Mesenchymal stem cell (in vitro differentiated cells and primary cell): ENCODE measurements at regions not wholly inside any gene's neighbourhood (a gene's known extent, or its start where the extent isn't known, plus 50 kb on each side); places are given as distances from the start of the nearest gene placed in this dataset.

Experiments used
- DNase-seq: peaks from one replicate; pipeline ENCODE4 v3.0.0-alpha.2; 2013
- H2AFZ ChIP-seq: one replicate; pipeline ENCODE4 v1.6.1; 2013; ENCODE audit warnings: low read depth, mild to moderate bottlenecking, control low read depth, inconsistent platforms, low read length, moderate library complexity
- H2AK5ac ChIP-seq: 2 replicates; pipeline ENCODE4 v1.6.1; 2013; ENCODE audit warnings: low read length, moderate library complexity, mild to moderate bottlenecking, inconsistent platforms; ENCODE audit not compliant: severe bottlenecking
- H2BK120ac ChIP-seq: one replicate; pipeline ENCODE4 v1.6.1; 2013; ENCODE audit warnings: low read depth, mild to moderate bottlenecking, inconsistent platforms, low read length, moderate library complexity
- H2BK12ac ChIP-seq, 2 experiments: one replicate each; pipeline ENCODE4 v1.6.1; 2013; ENCODE audit warnings: inconsistent platforms in 2 of 2, low read length in 2 of 2, mild to moderate bottlenecking in 2 of 2, moderate library complexity in 2 of 2, control low read depth in 1 of 2
- H2BK15ac ChIP-seq: one replicate; pipeline ENCODE4 v1.6.1; 2013; ENCODE audit warnings: mild to moderate bottlenecking, low read depth, inconsistent platforms; ENCODE audit not compliant: poor library complexity, severe bottlenecking
- H2BK5ac ChIP-seq: 2 replicates; pipeline ENCODE4 v1.6.1; 2013; ENCODE audit warnings: low read depth, mild to moderate bottlenecking, low read length, control low read depth, inconsistent platforms; ENCODE audit not compliant: poor library complexity, severe bottlenecking
- H3K14ac ChIP-seq, 2 experiments: one replicate each; pipeline ENCODE4 v1.6.1; 2013; ENCODE audit warnings: inconsistent platforms in 2 of 2, low read length in 2 of 2, control low read depth in 1 of 2, mild to moderate bottlenecking in 1 of 2, moderate library complexity in 1 of 2
- H3K18ac ChIP-seq, 2 experiments: one replicate each; pipeline ENCODE4 v1.6.1; 2013; ENCODE audit warnings: inconsistent platforms in 2 of 2, low read length in 2 of 2, control low read depth in 1 of 2, low read depth in 1 of 2, mild to moderate bottlenecking in 1 of 2
- H3K23ac ChIP-seq, 2 experiments: one replicate each; pipeline ENCODE4 v1.6.1; 2013; ENCODE audit warnings: inconsistent platforms in 2 of 2, low read length in 2 of 2, mild to moderate bottlenecking in 2 of 2, moderate library complexity in 2 of 2, control low read depth in 1 of 2
- H3K27ac ChIP-seq: 2 replicates; pipeline ENCODE4 v1.5.1; 2013; ENCODE audit warnings: mild to moderate bottlenecking, moderate library complexity, low read length, control low read depth, inconsistent platforms; ENCODE audit not compliant: poor library complexity, severe bottlenecking
- H3K27me3 ChIP-seq, 2 experiments: 2 replicates each; pipeline versions ENCODE4 v1.6.1 to v1.7.0; 2013; ENCODE audit warnings: low read length in 2 of 2, mild to moderate bottlenecking in 2 of 2, moderate library complexity in 2 of 2, control low read depth in 1 of 2, inconsistent platforms in 1 of 2; ENCODE audit not compliant: control insufficient read depth in 1 of 2, insufficient read depth in 1 of 2
- H3K36me3 ChIP-seq, 2 experiments: 2 replicates each; pipeline versions ENCODE4 v1.6.1 to v1.7.0; 2013; ENCODE audit warnings: low read length in 2 of 2, control low read depth in 1 of 2, inconsistent platforms in 1 of 2, low read depth in 1 of 2, mild to moderate bottlenecking in 1 of 2; ENCODE audit not compliant: insufficient read depth in 2 of 2, control insufficient read depth in 1 of 2
- H3K4ac ChIP-seq, 2 experiments: one replicate each; pipeline ENCODE4 v1.6.1; 2013; ENCODE audit warnings: inconsistent platforms in 2 of 2, low read length in 2 of 2, mild to moderate bottlenecking in 2 of 2, moderate library complexity in 2 of 2, control low read depth in 1 of 2, low read depth in 1 of 2
- H3K4me1 ChIP-seq: 2 replicates; pipeline ENCODE4 v1.6.1; 2013; ENCODE audit warnings: low read depth, low read length, control low read depth; ENCODE audit not compliant: control insufficient read depth, insufficient read depth
- H3K4me2 ChIP-seq: 2 replicates; pipeline ENCODE4 v1.6.1; 2013; ENCODE audit warnings: low read length, mild to moderate bottlenecking, inconsistent platforms; ENCODE audit not compliant: poor library complexity, severe bottlenecking
- H3K4me3 ChIP-seq, 2 experiments: 2 replicates each; pipeline versions ENCODE4 v1.5.1 to v1.7.0; 2013; ENCODE audit warnings: low read length in 2 of 2, mild to moderate bottlenecking in 2 of 2, control low read depth in 1 of 2, low read depth in 1 of 2; ENCODE audit not compliant: insufficient read depth in 1 of 2
- H3K79me1 ChIP-seq: replicated peaks from 2 replicates; pipeline ENCODE4 v1.6.1; 2013; ENCODE audit warnings: mild to moderate bottlenecking, control low read depth, low read length, inconsistent platforms; ENCODE audit not compliant: poor library complexity, severe bottlenecking
- H3K9ac ChIP-seq: 2 replicates; pipeline ENCODE4 v1.7.0; 2013; ENCODE audit warnings: mild to moderate bottlenecking, low read length, moderate library complexity
- H3K9me3 ChIP-seq: 2 replicates; pipeline ENCODE4 v1.7.0; 2013; ENCODE audit warnings: mild to moderate bottlenecking, low read length; ENCODE audit not compliant: control insufficient read depth
- H4K8ac ChIP-seq: one replicate; pipeline ENCODE4 v1.6.1; 2013; ENCODE audit warnings: inconsistent platforms, mild to moderate bottlenecking, low read length, moderate library complexity
- H4K91ac ChIP-seq: one replicate; pipeline ENCODE4 v1.6.1; 2013; ENCODE audit warnings: mild to moderate bottlenecking, low read length, inconsistent platforms
- WGBS: methylation state at CpG from one replicate; pipeline ENCODE4 v1.1.7; 2013; ENCODE audit warnings: mixed read lengths; 5-methylcytosine and 5-hydroxymethylcytosine counted together

DNA sequence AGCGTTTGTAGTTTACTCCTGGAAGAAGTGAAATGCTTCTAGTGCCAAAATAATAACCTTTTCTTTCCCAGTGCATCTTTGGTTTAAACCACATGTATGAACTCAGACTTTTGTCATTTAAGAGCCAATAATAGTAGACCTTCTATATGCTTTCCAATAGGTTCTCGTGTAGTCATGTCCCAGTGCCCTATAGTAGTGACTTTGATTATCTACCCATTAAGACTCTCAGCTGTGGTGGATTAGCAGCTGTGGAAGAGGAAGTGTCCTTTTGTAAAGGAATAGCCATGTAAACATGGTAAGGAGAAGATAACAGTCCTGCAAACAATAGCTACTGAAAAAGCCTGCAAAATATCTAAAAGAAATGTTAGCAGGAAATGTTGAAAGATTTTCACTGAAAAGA, 765.3 kb downstream of the MTRR start:
- H3K27me3 ChIP-seq = no peaks in the 10 kb centered on the region
- no peaks in the 10 kb centered on the region for H3K79me1 ChIP-seq
- H3K27ac ChIP-seq = peak overlapping the region; percentile 18
- H3K18ac ChIP-seq = no peak overlapping the region
- H4K8ac ChIP-seq = no peak overlapping the region
- no peak overlapping the region for H3K9ac ChIP-seq
- H2AK5ac ChIP-seq = no peak overlapping the region
- no peak overlapping the region for H2AFZ ChIP-seq
- no peak overlapping the region for H3K4me3 ChIP-seq
- H3K36me3 ChIP-seq = no peaks in the 10 kb centered on the region
- H2BK12ac ChIP-seq = no peak overlapping the region
- no peak for DNase-seq
- H2BK15ac ChIP-seq = no peak overlapping the region
- WGBS = 20% methylated on average over 1 of the region's 2 CpGs
- no peak overlapping the region for H4K91ac ChIP-seq
- H2BK5ac ChIP-seq = no peak overlapping the region
- no peaks in the 10 kb centered on the region for H3K9me3 ChIP-seq
- H3K14ac ChIP-seq = no peak overlapping the region
- no peak overlapping the region for H3K4me2 ChIP-seq
- no peak overlapping the region for H3K23ac ChIP-seq
- H3K4ac ChIP-seq = no peak overlapping the region
- no peaks in the 10 kb centered on the region for H3K4me1 ChIP-seq
- H2BK120ac ChIP-seq = no peak overlapping the region

DNA sequence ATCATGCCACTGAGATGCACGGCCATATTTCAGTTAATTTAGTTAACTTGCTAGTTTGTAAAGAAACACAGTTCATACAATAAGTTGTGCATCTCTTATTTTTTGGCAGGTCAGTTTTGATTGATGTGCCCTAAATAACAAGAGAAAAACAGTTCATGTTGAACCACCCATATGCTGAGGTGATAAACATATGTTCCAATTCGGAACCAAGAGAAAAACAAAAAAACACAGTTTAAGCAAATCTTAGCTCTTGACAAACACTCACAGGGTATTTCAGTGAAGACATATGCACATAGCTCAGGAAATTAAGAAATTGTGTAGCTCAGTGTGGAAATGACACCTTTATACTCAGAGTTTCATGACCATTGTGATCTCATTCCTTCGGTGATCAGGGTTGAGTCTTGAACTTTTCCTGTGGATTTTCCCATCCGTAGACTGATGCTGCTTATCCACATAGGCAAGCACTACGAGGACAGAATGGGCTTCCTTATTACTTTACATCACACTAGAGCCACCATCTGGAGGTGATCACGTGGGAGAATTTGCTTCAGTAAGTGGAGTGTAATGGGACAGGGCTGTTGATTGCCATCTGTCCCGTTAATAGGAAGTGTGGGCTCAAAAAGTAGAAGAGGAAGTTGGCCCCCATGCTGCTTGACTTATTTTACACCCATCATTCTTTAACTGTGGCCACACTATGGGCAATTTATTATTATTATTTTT, 773.0 kb downstream of the MTRR start:
- Histone ChIP-seq H3K14ac (no peak overlapping the region), H3K4ac (no peak overlapping the region), H2AK5ac (peak overlapping the region; percentile 60), H3K4me3 (no peak overlapping the region), H4K91ac (no peak overlapping the region), H3K23ac (no peak overlapping the region), H3K27ac (no peak overlapping the region), H3K4me1 (peaks cover 6% of the 10 kb centered on the region), H3K4me2 (no peak overlapping the region), H2BK12ac (no peak overlapping the region), H3K79me1 (no peaks in the 10 kb centered on the region), H2AFZ (no peak overlapping the region), H3K9ac (no peak overlapping the region), H4K8ac (no peak overlapping the region), H3K9me3 (no peaks in the 10 kb centered on the region), H2BK5ac (no peak overlapping the region), H3K18ac (no peak overlapping the region), H3K36me3 (no peaks in the 10 kb centered on the region), H2BK120ac (no peak overlapping the region), H3K27me3 (no peaks in the 10 kb centered on the region), H2BK15ac (no peak overlapping the region)
- DNase-seq = no peak
- WGBS = 97% methylated on average over 4 of the region's 7 CpGs

DNA sequence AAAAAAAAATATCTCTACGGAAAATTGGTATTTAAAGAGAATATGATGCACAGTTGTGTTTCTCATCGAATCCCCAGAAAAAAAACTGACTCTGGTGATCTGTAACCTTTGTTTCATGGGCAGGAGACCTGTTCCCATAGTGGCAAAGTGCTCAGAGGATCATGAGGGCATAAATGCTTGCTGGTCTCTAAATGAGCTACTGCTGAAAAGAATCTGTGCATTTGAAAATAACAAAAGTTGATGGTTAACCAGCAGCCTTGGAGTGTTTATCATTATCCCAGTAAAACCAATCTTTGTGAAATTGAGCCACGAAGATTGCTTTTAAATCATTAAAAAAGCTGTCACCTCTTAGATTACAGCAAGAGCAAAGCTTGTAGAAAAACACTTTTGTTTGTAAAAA, 775.4 kb downstream of the MTRR start:
- Histone ChIP-seq H3K4me1 (peaks cover 6% of the 10 kb centered on the region), H3K4me3 (no peak overlapping the region), H3K36me3 (no peaks in the 10 kb centered on the region), H3K9ac (no peak overlapping the region), H2BK15ac (no peak overlapping the region), H3K79me1 (no peaks in the 10 kb centered on the region), H2BK12ac (no peak overlapping the region), H2AFZ (no peak overlapping the region), H2BK120ac (no peak overlapping the region), H4K8ac (no peak overlapping the region), H4K91ac (no peak overlapping the region), H3K14ac (no peak overlapping the region), H3K27ac (peak overlapping the region; percentile 68), H3K4me2 (peak overlapping the region; percentile 70), H2BK5ac (peak overlapping the region; percentile 24), H3K18ac (no peak overlapping the region), H3K4ac (no peak overlapping the region), H3K27me3 (no peaks in the 10 kb centered on the region), H3K23ac (no peak overlapping the region), H2AK5ac (no peak overlapping the region), H3K9me3 (no peaks in the 10 kb centered on the region)
- 46% methylated on average over 2 of the region's 3 CpGs for WGBS
- no peak for DNase-seq

- H3K9me3 ChIP-seq = no peaks in the 10 kb centered on the region
- no peak overlapping the region for H3K9ac ChIP-seq
- H3K23ac ChIP-seq = no peak overlapping the region
- H3K4ac ChIP-seq = no peak overlapping the region
- H2BK5ac ChIP-seq = no peak overlapping the region
- no peak overlapping the region for H2AK5ac ChIP-seq
- DNase-seq = no peak
- no peak overlapping the region for H3K4me2 ChIP-seq
- no peak overlapping the region for H2BK15ac ChIP-seq
- H2AFZ ChIP-seq = no peak overlapping the region
- no peak overlapping the region for H3K27ac ChIP-seq
- no peak overlapping the region for H2BK120ac ChIP-seq
- no peak overlapping the region for H4K8ac ChIP-seq
- H2BK12ac ChIP-seq = no peak overlapping the region
- no peak overlapping the region for H3K14ac ChIP-seq
- H4K91ac ChIP-seq = no peak overlapping the region
- no peak overlapping the region for H3K4me3 ChIP-seq
- H3K36me3 ChIP-seq = no peaks in the 10 kb centered on the region
- H3K79me1 ChIP-seq = no peaks in the 10 kb centered on the region
- H3K18ac ChIP-seq = no peak overlapping the region
- peaks cover 6% of the 10 kb centered on the region for H3K4me1 ChIP-seq
- H3K27me3 ChIP-seq = no peaks in the 10 kb centered on the region
Observed at GRCh38 chr5:8647111-8647510, 778.2 kb downstream of the MTRR start.
